Breast epithelium (tissue), 4 donors: ENCODE measurements at regions not wholly inside any gene's neighbourhood (a gene's known extent, or its start where the extent isn't known, plus 50 kb on each side); places are given as distances from the start of the nearest gene placed in this dataset.
A peak's percentile ranks its signal among the peaks of the same experiment; 100 is the strongest.
"Not testable (repeated sequence)": the region's sequence is repeated elsewhere in the genome, so short reads cannot be mapped to it uniquely, and the experiment has no call there.

Experiments used
- DNase-seq, 2 donors: peaks; one replicate each; pipeline ENCODE4 v3.0.0-alpha.2; 2019; ENCODE audit warnings: low spot score in 2 of 2
- H3K27ac ChIP-seq, 2 donors: fragments of 200-600 bp; sonication (generic) in 1 of 2; one replicate each; pipeline ENCODE4 v1.5.1; 2016 to 2019; ENCODE audit warnings: mild to moderate bottlenecking in 1 of 2
- H3K27me3 ChIP-seq, 2 donors: fragments of 200-600 bp; sonication (generic) in 1 of 2; one replicate each; pipeline versions ENCODE4 v1.5.1 to v1.6.0; 2017 to 2019; ENCODE audit warnings: control low read depth in 1 of 2, mild to moderate bottlenecking in 1 of 2
- H3K36me3 ChIP-seq: fragments of 200-600 bp; one replicate; pipeline ENCODE4 v1.5.1; 2019
- H3K4me1 ChIP-seq, 2 donors: fragments of 200-600 bp; sonication (generic); one replicate each; pipeline ENCODE4 v1.5.1; 2016 to 2019; ENCODE audit warnings: control low read depth in 1 of 2
- H3K4me3 ChIP-seq, 3 donors: fragments of 200-600 bp; sonication (generic); 1 replicate in 2 of 3; 2 replicates in 1 of 3; pipeline ENCODE4 v1.5.1; 2016 to 2019; ENCODE audit warnings: mild to moderate bottlenecking in 3 of 3, moderate library complexity in 2 of 3
- H3K9me3 ChIP-seq, 2 donors: fragments of 200-600 bp; sonication (generic) in 1 of 2; one replicate each; pipeline ENCODE4 v1.5.1; 2016 to 2019; ENCODE audit warnings: control low read depth in 1 of 2
- intact Hi-C: fragments of 100-400 bp; cut with DNase I; formaldehyde crosslinking; loops from one replicate; pipeline ENCODE4 v1.15.1; 2023; ENCODE audit warnings: low total_unique reads

- H3K4me1 ChIP-seq, H3K4me3 ChIP-seq, H3K27ac ChIP-seq, H3K27me3 ChIP-seq, H3K36me3 ChIP-seq, H3K9me3 ChIP-seq, DNase-seq, intact Hi-C loops: not testable (repeated sequence)
Measured at GRCh38 chr16:88252057-88252794, 130.5 kb upstream of the ZNF469 start.

GRCh38 chr16:88258141-88258540 is 124.6 kb upstream of the ZNF469 start:
- DNase-seq, H3K36me3 ChIP-seq, H3K27me3 ChIP-seq, intact Hi-C loops, H3K9me3 ChIP-seq, H3K4me3 ChIP-seq, H3K27ac ChIP-seq, H3K4me1 ChIP-seq: not testable (repeated sequence)

- H3K4me1 ChIP-seq, H3K9me3 ChIP-seq, H3K27me3 ChIP-seq, intact Hi-C loops, H3K36me3 ChIP-seq: not testable (repeated sequence)
- DNase-seq = peak; percentile 53 to 63
- Histone ChIP-seq H3K4me3 (peak overlapping the region in 2 of 3 donors; percentile 38 to 59), H3K27ac (peak overlapping the region; percentile 73 to 76)
Measured at GRCh38 chr16:88258764-88259525, 123.8 kb upstream of the ZNF469 start.

- H3K9me3 ChIP-seq, H3K36me3 ChIP-seq, intact Hi-C loops, H3K27me3 ChIP-seq, H3K4me1 ChIP-seq: not testable (repeated sequence)
- Histone ChIP-seq H3K4me3 (peak overlapping the region in 2 of 3 donors; percentile 38 to 59), H3K27ac (peak overlapping the region; percentile 73 to 76)
- DNase-seq = peak in 1 of 2 donors; percentile 45
Measured at GRCh38 chr16:88259538-88259937, 123.2 kb upstream of the ZNF469 start.

GRCh38 chr16:88260146-88260545 is 122.6 kb upstream of the ZNF469 start:
- not testable (repeated sequence) for H3K4me3 ChIP-seq, H3K36me3 ChIP-seq, H3K27me3 ChIP-seq, H3K27ac ChIP-seq, H3K9me3 ChIP-seq, H3K4me1 ChIP-seq
- peak in 1 of 2 donors; percentile 22 for DNase-seq
- intact Hi-C loops = loop anchor here (5.0 kb wide), 1 partner anchor 67 kb away; no protein-coding TSS in a partner anchor

GRCh38 chr16:88260881-88261665 is 121.7 kb upstream of the ZNF469 start:
- DNase-seq = peak in 1 of 2 donors; percentile 41
- not testable (repeated sequence) for H3K36me3 ChIP-seq, H3K9me3 ChIP-seq, H3K4me1 ChIP-seq, H3K4me3 ChIP-seq, H3K27ac ChIP-seq, H3K27me3 ChIP-seq
- intact Hi-C loops = loop anchor here (5.0 kb wide), 1 partner anchor 66 kb away; no protein-coding TSS in a partner anchor

- not testable (repeated sequence) for H3K4me3 ChIP-seq, H3K9me3 ChIP-seq, H3K4me1 ChIP-seq, H3K27me3 ChIP-seq, H3K36me3 ChIP-seq
- intact Hi-C loops = loop anchor here (5.0 kb wide), 1 partner anchor 65 kb away; no protein-coding TSS in a partner anchor
- peak overlapping the region; percentile 42 to 77 for H3K27ac ChIP-seq
- peak in 1 of 2 donors; percentile 15 for DNase-seq
Measured at GRCh38 chr16:88261814-88262605, 120.7 kb upstream of the ZNF469 start.

GRCh38 chr16:88262858-88263563 is 119.7 kb upstream of the ZNF469 start:
- DNase-seq = peak in 1 of 2 donors; percentile 46

GRCh38 chr16:88263681-88264287 is 119.0 kb upstream of the ZNF469 start:
- H3K36me3 ChIP-seq, H3K9me3 ChIP-seq, H3K4me3 ChIP-seq, H3K27me3 ChIP-seq, H3K4me1 ChIP-seq: not testable (repeated sequence)
- peak overlapping the region; percentile 57 to 75 for H3K27ac ChIP-seq
- intact Hi-C loops = loop anchor here (5.0 kb wide), 1 partner anchor 64 kb away; no protein-coding TSS in a partner anchor
- DNase-seq = peak in 1 of 2 donors; percentile 42

More at GRCh38 chr16:88262858-88263563, 119.7 kb upstream of the ZNF469 start:
- not testable (repeated sequence) for H3K36me3 ChIP-seq, H3K4me3 ChIP-seq, H3K27me3 ChIP-seq, H3K4me1 ChIP-seq, H3K9me3 ChIP-seq
- peak overlapping the region; percentile 57 to 75 for H3K27ac ChIP-seq
- intact Hi-C loops = loop anchor here (5.0 kb wide), 1 partner anchor 64 kb away; no protein-coding TSS in a partner anchor
